Small intestine (tissue), 7 donors: ENCODE measurements at regions not wholly inside any gene's neighbourhood (a gene's known extent, or its start where the extent isn't known, plus 50 kb on each side); places are given as distances from the start of the nearest gene placed in this dataset.

Source experiments
- DNase-seq, 2 donors: peaks; one replicate each; pipeline versions ENCODE4 v3.0.0 to v3.0.0-alpha.2; 2013
- FAIRE-seq: peaks from 2 replicates; lab custom pipeline; 2012; peaks lifted over from hg19 to GRCh38; lab: Jason Lieb, UNC
- H3K27ac ChIP-seq, 3 donors: one replicate each; pipeline ENCODE4 v1.5.1; 2013; ENCODE audit warnings: low read length in 2 of 3, mild to moderate bottlenecking in 2 of 3, control low read depth in 1 of 3, inconsistent platforms in 1 of 3, low read depth in 1 of 3, moderate library complexity in 1 of 3
- H3K27me3 ChIP-seq, 3 donors: one replicate each; pipeline ENCODE4 v1.6.1; 2013; ENCODE audit warnings: low read length in 3 of 3, inconsistent platforms in 1 of 3; ENCODE audit not compliant: control insufficient read depth in 3 of 3, insufficient read depth in 3 of 3
- H3K36me3 ChIP-seq, 3 donors: one replicate each; pipeline ENCODE4 v1.6.1; 2013; ENCODE audit warnings: low read length in 3 of 3, inconsistent platforms in 1 of 3, low read depth in 1 of 3, mild to moderate bottlenecking in 1 of 3, moderate library complexity in 1 of 3; ENCODE audit not compliant: control insufficient read depth in 3 of 3, insufficient read depth in 2 of 3
- H3K4me1 ChIP-seq, 3 donors: one replicate each; pipeline ENCODE4 v1.6.1; 2013; ENCODE audit warnings: low read length in 2 of 3, inconsistent platforms in 1 of 3, low read depth in 1 of 3, mild to moderate bottlenecking in 1 of 3, moderate library complexity in 1 of 3; ENCODE audit not compliant: control insufficient read depth in 3 of 3, insufficient read depth in 2 of 3
- H3K4me3 ChIP-seq, 3 donors: one replicate each; pipeline ENCODE4 v1.5.1; 2013; ENCODE audit warnings: low read length in 3 of 3, control low read depth in 1 of 3, inconsistent platforms in 1 of 3, low read depth in 1 of 3, mild to moderate bottlenecking in 1 of 3, moderate library complexity in 1 of 3
- H3K9me3 ChIP-seq, 2 donors: one replicate each; pipeline ENCODE4 v1.6.1; 2013; ENCODE audit warnings: low read depth in 1 of 2, low read length in 1 of 2; ENCODE audit not compliant: control insufficient read depth in 2 of 2, insufficient read depth in 1 of 2
- WGBS, 3 donors: extraction: QIAGEN DNeasy Blood & Tissue Kit; methylation state at CpG; one replicate each; pipeline ENCODE4 v1.1.7; 2013; 5-methylcytosine and 5-hydroxymethylcytosine counted together
- donor health status: healthy with polysubstance abuse.
- donor health status: control.
- donor health status: control.
- donor health status: Bipolar disorder and iron deficiency.
- donor health status: healthy.

DNA sequence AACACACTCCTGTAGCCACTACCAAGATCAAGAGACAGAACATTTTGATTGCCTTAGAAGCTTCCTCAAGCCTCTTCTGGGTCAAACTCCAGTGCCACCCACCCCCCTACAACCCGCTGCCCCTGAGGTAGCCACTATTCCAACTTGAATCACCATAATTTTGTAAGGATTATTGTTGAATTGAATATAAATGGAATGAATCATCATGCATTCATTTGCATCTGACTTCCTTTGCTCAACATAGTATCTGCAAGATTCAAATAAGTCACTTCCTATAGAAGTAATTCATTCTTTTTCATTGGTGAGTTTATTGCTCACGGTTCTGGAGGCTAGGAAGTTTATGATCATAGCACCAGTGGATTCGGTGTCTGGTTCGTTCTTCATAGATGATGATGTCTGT lies 364.2 kb downstream of the SLITRK2 start:
- DNase-seq, result no peak
- Histone ChIP-seq H3K36me3 (no peaks in the 10 kb centered on the region), H3K4me1 (peaks cover 0 to 3% (median 0%) of the 10 kb centered on the region in 3 donors), H3K27ac (no peak overlapping the region), H3K27me3 (no peaks in the 10 kb centered on the region), H3K4me3 (no peak overlapping the region), H3K9me3 (peaks cover 0 to 3% of the 10 kb centered on the region in 2 donors)
- no peak for FAIRE-seq
- WGBS, 3 donors, result 74 to 93% (median 91%) methylated on average over 4 of the region's 4 CpGs

DNA sequence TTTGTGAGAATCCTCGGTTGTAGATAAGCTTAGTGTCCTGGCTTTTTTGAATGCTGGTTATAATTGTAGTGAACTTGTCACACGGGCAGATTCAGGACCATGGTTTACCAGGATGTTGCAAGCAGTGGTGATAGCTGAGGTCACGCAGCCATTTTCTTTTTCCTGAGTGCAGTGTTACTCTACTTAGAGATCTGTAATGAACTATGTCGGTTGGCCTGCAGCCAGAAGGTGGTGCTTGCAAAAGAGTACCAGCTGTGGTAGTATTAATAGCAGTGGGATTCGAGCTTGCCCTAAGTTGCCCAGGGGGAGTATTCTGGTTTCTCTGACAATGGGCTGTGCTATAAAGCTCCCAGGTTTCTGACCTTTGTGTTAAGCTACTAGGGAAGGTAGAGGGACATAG lies 368.9 kb downstream of the SLITRK2 start:
- Histone ChIP-seq H3K9me3 (peaks cover 0 to 3% of the 10 kb centered on the region in 2 donors), H3K4me3 (no peak overlapping the region), H3K4me1 (no peaks in the 10 kb centered on the region), H3K27me3 (no peaks in the 10 kb centered on the region), H3K27ac (no peak overlapping the region), H3K36me3 (no peaks in the 10 kb centered on the region)
- FAIRE-seq, result no peak
- 68 to 87% (median 79%) methylated on average over 5 of the region's 5 CpGs for WGBS, 3 donors
- peak in 1 of 2 donors; percentile 1 for DNase-seq

GRCh38 chrX:146189371-146189770 lies 371.7 kb downstream of the SLITRK2 start:
- no peak overlapping the region for H3K27ac ChIP-seq
- FAIRE-seq, result no peak

DNA sequence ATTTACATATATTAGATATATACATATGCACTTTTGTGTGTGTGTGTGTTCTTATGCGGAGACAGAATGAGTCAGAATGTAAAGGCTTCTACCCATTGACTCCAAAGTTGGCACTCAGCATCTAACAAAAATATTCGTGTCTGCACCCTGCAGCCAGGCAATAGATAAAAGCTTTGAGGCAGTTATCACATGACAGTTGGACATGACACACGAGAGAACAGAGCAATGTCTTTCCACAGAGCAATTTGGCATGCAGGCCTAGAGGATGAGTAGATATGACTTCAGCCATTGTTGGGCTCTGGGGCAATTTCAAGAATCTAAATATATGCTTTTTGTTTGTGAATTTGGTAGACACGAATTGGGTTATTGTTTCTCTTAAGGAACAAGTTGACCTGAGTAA lies 391.2 kb downstream of the SLITRK2 start:
- FAIRE-seq (no peak), DNase-seq (no peak)
- H3K27me3 ChIP-seq, result no peaks in the 10 kb centered on the region
- no peak overlapping the region for H3K4me3 ChIP-seq
- WGBS, 3 donors, result 54 to 69% (median 65%) methylated on average over 4 of the region's 4 CpGs
- no peaks in the 10 kb centered on the region for H3K36me3 ChIP-seq
- H3K9me3 ChIP-seq, result no peaks in the 10 kb centered on the region
- H3K27ac ChIP-seq, result no peak overlapping the region
- no peaks in the 10 kb centered on the region for H3K4me1 ChIP-seq

More at GRCh38 chrX:146189371-146189770, 371.7 kb downstream of the SLITRK2 start:
- H3K27me3 ChIP-seq, result no peaks in the 10 kb centered on the region
- no peak overlapping the region for H3K4me3 ChIP-seq
- DNase-seq, result no peak
- no peaks in the 10 kb centered on the region for H3K36me3 ChIP-seq
- H3K9me3 ChIP-seq, result peaks cover 0 to 3% of the 10 kb centered on the region in 2 donors
- WGBS, 3 donors, result 33 to 65% (median 48%) methylated on average over 3 of the region's 3 CpGs
- H3K4me1 ChIP-seq, result no peaks in the 10 kb centered on the region

- Histone ChIP-seq H3K27me3 (no peaks in the 10 kb centered on the region), H3K4me3 (no peak overlapping the region), H3K9me3 (peaks cover 0 to 4% of the 10 kb centered on the region in 2 donors), H3K4me1 (no peaks in the 10 kb centered on the region), H3K27ac (no peak overlapping the region), H3K36me3 (no peaks in the 10 kb centered on the region)
- DNase-seq, result peak; percentile 1 to 2
- no peak for FAIRE-seq
- 31 to 70% (median 48%) methylated on average over 1 of the region's 1 CpG for WGBS, 3 donors
Measured at GRCh38 chrX:146224442-146224841, 406.8 kb downstream of the SLITRK2 start.

GRCh38 chrX:146238173-146238572 lies 420.5 kb downstream of the SLITRK2 start:
- no peak for DNase-seq
- 84 to 100% (median 94%) methylated on average over 2 of the region's 2 CpGs for WGBS, 3 donors
- no peak overlapping the region for H3K27ac ChIP-seq
- no peaks in the 10 kb centered on the region for H3K27me3 ChIP-seq
- no peak overlapping the region for H3K4me3 ChIP-seq
- H3K4me1 ChIP-seq, result no peaks in the 10 kb centered on the region
- no peaks in the 10 kb centered on the region for H3K36me3 ChIP-seq
- no peak for FAIRE-seq
- H3K9me3 ChIP-seq, result no peaks in the 10 kb centered on the region

GRCh38 chrX:146241902-146242301 lies 424.3 kb downstream of the SLITRK2 start:
- no peaks in the 10 kb centered on the region for H3K36me3 ChIP-seq
- no peak overlapping the region for H3K27ac ChIP-seq
- H3K4me1 ChIP-seq, result no peaks in the 10 kb centered on the region
- FAIRE-seq, result no peak
- WGBS, 3 donors, result 56 to 69% (median 64%) methylated on average over 3 of the region's 3 CpGs
- H3K27me3 ChIP-seq, result no peaks in the 10 kb centered on the region
- H3K4me3 ChIP-seq, result no peak overlapping the region
- no peaks in the 10 kb centered on the region for H3K9me3 ChIP-seq
- DNase-seq, result no peak

DNA sequence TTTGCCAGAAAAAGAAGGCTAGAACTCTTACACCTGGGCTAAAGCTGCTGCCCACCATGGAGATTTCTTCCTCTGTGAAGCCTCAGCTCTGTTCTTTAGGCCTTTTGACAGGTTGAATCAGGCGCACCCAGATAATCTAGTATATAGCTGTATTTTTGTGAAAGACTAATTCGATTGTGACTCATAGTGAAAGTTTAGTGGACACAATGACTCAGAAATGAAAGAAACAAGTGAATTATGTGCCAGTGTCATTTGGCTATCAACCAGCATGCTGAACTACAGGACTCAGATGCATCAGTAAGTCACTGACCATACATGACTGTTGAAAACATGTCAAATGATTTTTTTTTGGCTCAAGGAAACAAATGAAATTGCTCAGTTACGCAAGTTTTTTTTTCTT lies 425.4 kb downstream of the SLITRK2 start:
- FAIRE-seq, result no peak
- Histone ChIP-seq H3K36me3 (no peaks in the 10 kb centered on the region), H3K27me3 (no peaks in the 10 kb centered on the region), H3K4me3 (no peak overlapping the region), H3K4me1 (no peaks in the 10 kb centered on the region), H3K27ac (no peak overlapping the region), H3K9me3 (no peaks in the 10 kb centered on the region)
- 56 to 69% (median 62%) methylated on average over 3 of the region's 3 CpGs for WGBS, 3 donors
- DNase-seq, result no peak

GRCh38 chrX:146259207-146259606 lies 441.6 kb downstream of the SLITRK2 start:
- WGBS, 3 donors, result 89 to 95% (median 94%) methylated on average over 18 of the region's 18 CpGs
- FAIRE-seq (no peak), DNase-seq (no peak)
- no peaks in the 10 kb centered on the region for H3K4me1 ChIP-seq
- H3K9me3 ChIP-seq, result no peaks in the 10 kb centered on the region
- H3K36me3 ChIP-seq, result no peaks in the 10 kb centered on the region
- H3K4me3 ChIP-seq, result no peak overlapping the region
- H3K27ac ChIP-seq, result no peak overlapping the region
- H3K27me3 ChIP-seq, result no peaks in the 10 kb centered on the region
